GM19043 (cell line): ENCODE measurements at regions not wholly inside any gene's neighbourhood (a gene's known extent, or its start where the extent isn't known, plus 50 kb on each side); places are given as distances from the start of the nearest gene placed in this dataset.

Experiments
- ATAC-seq: cut with Tn5 transposase; IDR thresholded peaks from one replicate; pipeline ENCODE4 v1.9.1; 2021; ENCODE audit warnings: low read depth; ENCODE audit not compliant: unreplicated experiment

GRCh38 chr17:79303641-79304205 lies 229.1 kb downstream of the ENGASE start:
- no peak for ATAC-seq

GRCh38 chr17:79301469-79301868 lies 226.8 kb downstream of the ENGASE start:
- ATAC-seq: no peak

- ATAC-seq: no peak
These were observed 224.7 kb downstream of the ENGASE start for GRCh38 chr17:79299349-79299748.

GRCh38 chr17:79298799-79299198 lies 224.2 kb downstream of the ENGASE start:
- ATAC-seq: no peak

- ATAC-seq: no peak
These were observed 221.6 kb downstream of the ENGASE start for GRCh38 chr17:79296243-79296642.

GRCh38 chr17:79295307-79295706 lies 220.7 kb downstream of the ENGASE start:
- ATAC-seq: no peak

- no peak for ATAC-seq
These were observed 219.9 kb downstream of the ENGASE start for GRCh38 chr17:79294459-79295071.

GRCh38 chr17:79292501-79292900 lies 217.9 kb downstream of the ENGASE start:
- no peak for ATAC-seq

- ATAC-seq: no peak
These were observed 216.8 kb downstream of the ENGASE start for GRCh38 chr17:79291391-79291790.

GRCh38 chr17:79290726-79291125 lies 216.1 kb downstream of the ENGASE start:
- ATAC-seq: no peak

- no peak for ATAC-seq
These were observed 214.3 kb downstream of the ENGASE start for GRCh38 chr17:79288950-79289349.

GRCh38 chr17:79286440-79286839 lies 211.8 kb downstream of the ENGASE start:
- ATAC-seq: no peak

GRCh38 chr17:79285973-79286372 lies 211.3 kb downstream of the ENGASE start:
- no peak for ATAC-seq

- ATAC-seq: no peak
These were observed 207.7 kb downstream of the ENGASE start for GRCh38 chr17:79282294-79282693.

GRCh38 chr17:79281803-79282202 lies 207.2 kb downstream of the ENGASE start:
- ATAC-seq: no peak

GRCh38 chr17:79280866-79281572 lies 206.4 kb downstream of the ENGASE start:
- no peak for ATAC-seq

- ATAC-seq: no peak
These were observed 205.4 kb downstream of the ENGASE start for GRCh38 chr17:79280010-79280409.

GRCh38 chr17:79279320-79279719 lies 204.7 kb downstream of the ENGASE start:
- ATAC-seq: no peak

- no peak for ATAC-seq
These were observed 202.2 kb downstream of the ENGASE start for GRCh38 chr17:79276821-79277220.

GRCh38 chr17:79273660-79274059 lies 199.0 kb downstream of the ENGASE start:
- no peak for ATAC-seq

GRCh38 chr17:79272666-79273219 lies 198.1 kb downstream of the ENGASE start:
- no peak for ATAC-seq

GRCh38 chr17:79272220-79272619 lies 197.6 kb downstream of the ENGASE start:
- no peak for ATAC-seq
